Naive thymus-derived CD8-positive, alpha-beta T cell (primary cell): ENCODE measurements at regions not wholly inside any gene's neighbourhood (a gene's known extent, or its start where the extent isn't known, plus 50 kb on each side); places are given as distances from the start of the nearest gene placed in this dataset.

Experiments used
- ATAC-seq, 2 donors: fragments of 150-1000 bp; cut with Tn5 transposase in 1 of 2; sonication (Bioruptor Pico), chemical (Tn5 transposase) in 1 of 2; 1 replicate in 1 of 2; 2 replicates in 1 of 2; pipeline ENCODE4 v1.10.0; 2021; ENCODE audit warnings: mild to moderate bottlenecking in 2 of 2, moderate library complexity in 2 of 2
- POLR2A ChIA-PET: fragments of 350-600 bp; sonication (Branson Sonifier 250); formaldehyde crosslinking; loops from one replicate; lab custom pipeline; 2021; ENCODE audit warnings: antibody characterized with exemption; lab: Charles Lee
- DNase-seq, 10 donors: peaks; one replicate each; pipeline versions ENCODE4 v3.0.0 to v3.0.0-alpha.2; 2020 to 2022
- H3K27ac Mint-ChIP-seq, 10 donors: one replicate each; pipeline ENCODE4 v1.8.0; 2020 to 2022; ENCODE audit warnings: mild to moderate bottlenecking in 10 of 10, mixed read lengths in 10 of 10, moderate library complexity in 4 of 10, inconsistent platforms in 1 of 10
- H3K27me3 Mint-ChIP-seq, 5 donors: one replicate each; pipeline ENCODE4 v1.8.0; 2021 to 2022; ENCODE audit warnings: mixed read lengths in 5 of 5
- H3K36me3 Mint-ChIP-seq, 3 donors: one replicate each; pipeline ENCODE4 v1.8.0; 2020 to 2022; ENCODE audit warnings: mixed read lengths in 3 of 3, mild to moderate bottlenecking in 2 of 3, inconsistent platforms in 1 of 3
- H3K4me1 Mint-ChIP-seq, 4 donors: one replicate each; pipeline ENCODE4 v1.8.0; 2021 to 2022; ENCODE audit warnings: mixed read lengths in 4 of 4
- H3K4me3 Mint-ChIP-seq, 10 donors: one replicate each; pipeline ENCODE4 v1.8.0; 2020 to 2022; ENCODE audit warnings: mild to moderate bottlenecking in 10 of 10, mixed read lengths in 10 of 10, moderate library complexity in 6 of 10, inconsistent platforms in 1 of 10
- H3K9me3 Mint-ChIP-seq, 9 donors: one replicate each; pipeline ENCODE4 v1.8.0; 2020 to 2022; ENCODE audit warnings: mixed read lengths in 9 of 9, mild to moderate bottlenecking in 3 of 9, inconsistent platforms in 1 of 9, moderate library complexity in 1 of 9

DNA sequence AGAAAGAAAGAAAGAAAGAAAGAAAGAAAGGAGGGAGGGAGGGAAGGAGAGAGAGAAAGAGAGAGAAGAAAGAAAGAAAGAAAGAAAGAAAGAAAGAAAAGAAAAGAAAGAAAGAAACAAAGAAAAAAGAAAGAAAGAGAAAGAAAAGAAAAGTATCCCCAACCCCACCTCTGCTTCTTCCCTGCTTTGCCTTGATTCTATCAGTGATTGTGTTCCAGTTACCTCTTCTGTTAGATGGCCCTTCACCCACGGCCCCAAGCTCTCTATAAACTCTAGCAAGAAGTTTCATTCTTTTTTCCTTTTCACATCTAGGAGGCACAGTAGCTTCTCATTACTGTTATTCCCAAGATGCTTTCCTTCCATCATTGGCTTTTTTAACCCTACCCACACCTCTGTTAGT, 1097.5 kb upstream of the ZEB2 start:
- DNase-seq (no peak), ATAC-seq (no peak)
- H3K4me3 Mint-ChIP-seq, result no peak overlapping the region
- POLR2A ChIA-PET, result no interaction called here
- no peaks in the 10 kb centered on the region for H3K36me3 Mint-ChIP-seq
- H3K27ac Mint-ChIP-seq, result no peak overlapping the region
- peaks cover 0 to 16% (median 0%) of the 10 kb centered on the region in 9 donors for H3K9me3 Mint-ChIP-seq
- no peaks in the 10 kb centered on the region for H3K4me1 Mint-ChIP-seq
- H3K27me3 Mint-ChIP-seq, result no peaks in the 10 kb centered on the region

DNA sequence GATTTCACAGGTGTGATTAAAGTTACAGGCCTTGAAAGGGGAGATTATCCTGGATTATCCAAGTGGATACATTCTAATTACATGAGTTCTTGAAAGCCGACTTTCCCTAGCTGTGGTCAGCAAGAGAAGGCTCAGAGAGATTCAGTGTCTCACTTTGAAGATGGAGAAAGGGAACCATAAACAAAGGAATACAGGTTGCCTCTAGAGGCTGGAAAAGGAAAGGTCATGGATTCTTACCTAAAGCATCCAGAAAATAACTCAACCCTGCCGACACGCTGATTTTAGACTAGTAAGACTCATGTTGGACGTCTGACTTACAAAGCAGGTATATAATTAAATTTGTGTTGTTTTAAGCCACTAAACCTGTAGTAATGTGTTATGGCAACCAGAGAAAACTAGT, 1095.7 kb upstream of the ZEB2 start:
- Mint-ChIP-seq H3K27ac (no peak overlapping the region), H3K4me3 (no peak overlapping the region), H3K27me3 (no peaks in the 10 kb centered on the region), H3K9me3 (peaks cover 0 to 16% (median 0%) of the 10 kb centered on the region in 9 donors), H3K36me3 (no peaks in the 10 kb centered on the region), H3K4me1 (no peaks in the 10 kb centered on the region)
- POLR2A ChIA-PET, result no interaction called here
- ATAC-seq (no peak), DNase-seq (no peak)

DNA sequence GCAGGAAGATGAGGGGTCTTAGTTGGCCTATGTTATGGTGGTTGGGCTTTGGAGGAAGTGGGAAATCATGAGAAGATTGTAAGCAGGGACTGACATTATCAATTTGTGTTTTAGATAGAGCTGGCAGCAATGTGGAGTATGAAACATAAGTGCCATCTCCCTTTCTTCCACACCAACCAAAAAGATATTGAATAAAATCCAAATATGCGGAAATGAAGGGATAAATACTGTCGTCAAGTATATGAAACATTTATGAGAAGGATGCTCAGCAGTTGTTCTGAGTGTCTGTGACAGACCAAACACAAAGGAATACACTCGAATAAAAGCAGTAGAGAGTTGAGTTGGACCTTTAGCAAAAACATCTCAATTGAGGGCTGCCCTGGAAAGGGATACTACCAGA, 1090.0 kb upstream of the ZEB2 start:
- POLR2A ChIA-PET, result no interaction called here
- Mint-ChIP-seq H3K27ac (no peak overlapping the region), H3K36me3 (no peaks in the 10 kb centered on the region), H3K9me3 (peaks cover 0 to 6% (median 0%) of the 10 kb centered on the region in 9 donors), H3K27me3 (peaks cover 0 to 13% (median 0%) of the 10 kb centered on the region in 5 donors), H3K4me3 (no peak overlapping the region), H3K4me1 (no peaks in the 10 kb centered on the region)
- no peak for DNase-seq
- ATAC-seq, result no peak

DNA sequence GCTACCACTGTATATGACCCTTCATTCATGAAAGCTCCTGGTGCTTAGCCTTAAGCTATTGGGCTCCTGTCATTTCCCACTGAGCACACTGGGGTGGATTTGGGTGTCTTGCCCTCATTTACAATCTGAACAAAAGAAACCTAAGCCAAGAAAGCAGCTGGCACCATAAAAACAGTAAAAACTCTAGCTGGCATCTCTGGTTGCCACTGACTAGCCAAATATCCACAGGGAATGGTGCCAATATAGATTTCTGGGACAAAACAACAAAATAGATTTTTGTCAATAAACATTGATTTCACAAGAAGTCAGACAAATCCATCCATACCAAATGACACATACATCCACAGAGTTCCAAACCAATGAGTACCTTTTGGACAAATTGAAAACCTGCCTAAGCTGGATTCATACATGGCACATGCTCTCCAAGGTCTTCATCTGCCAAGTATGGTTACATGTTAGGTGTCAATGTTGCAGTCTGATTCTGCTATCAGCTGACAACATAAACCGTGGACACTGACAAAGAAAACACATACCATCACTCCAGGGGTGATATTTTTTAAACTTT, 1081.5 kb upstream of the ZEB2 start:
- Mint-ChIP-seq H3K9me3 (peaks cover 0 to 4% (median 0%) of the 10 kb centered on the region in 9 donors), H3K27ac (no peak overlapping the region), H3K4me1 (no peaks in the 10 kb centered on the region), H3K4me3 (no peak overlapping the region), H3K36me3 (no peaks in the 10 kb centered on the region), H3K27me3 (no peaks in the 10 kb centered on the region)
- POLR2A ChIA-PET, result no interaction called here
- ATAC-seq, result no peak
- no peak for DNase-seq

DNA sequence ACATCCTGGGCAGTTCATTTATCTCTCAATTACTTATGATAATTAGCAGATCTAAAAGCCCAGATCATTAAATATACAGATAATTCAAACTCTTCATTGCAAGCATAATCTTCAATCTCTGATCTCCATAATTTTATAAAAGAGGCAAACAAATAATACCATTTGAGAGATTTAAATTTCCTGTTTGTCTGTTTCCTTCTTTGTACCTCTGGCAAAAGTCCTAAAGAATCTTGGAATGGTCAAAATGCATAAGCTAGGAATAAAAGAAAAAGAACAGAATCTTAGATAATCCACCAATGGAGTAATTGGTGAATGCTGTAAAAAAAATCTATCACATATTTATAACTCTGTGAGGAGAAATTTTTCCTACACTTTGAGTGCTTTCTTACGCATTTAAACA, 1080.9 kb upstream of the ZEB2 start:
- POLR2A ChIA-PET, result no interaction called here
- DNase-seq, result no peak
- no peak overlapping the region for H3K27ac Mint-ChIP-seq
- no peak for ATAC-seq
- peaks cover 0 to 4% (median 0%) of the 10 kb centered on the region in 9 donors for H3K9me3 Mint-ChIP-seq
- H3K4me1 Mint-ChIP-seq, result no peaks in the 10 kb centered on the region
- H3K4me3 Mint-ChIP-seq, result no peak overlapping the region
- no peaks in the 10 kb centered on the region for H3K36me3 Mint-ChIP-seq
- no peaks in the 10 kb centered on the region for H3K27me3 Mint-ChIP-seq

DNA sequence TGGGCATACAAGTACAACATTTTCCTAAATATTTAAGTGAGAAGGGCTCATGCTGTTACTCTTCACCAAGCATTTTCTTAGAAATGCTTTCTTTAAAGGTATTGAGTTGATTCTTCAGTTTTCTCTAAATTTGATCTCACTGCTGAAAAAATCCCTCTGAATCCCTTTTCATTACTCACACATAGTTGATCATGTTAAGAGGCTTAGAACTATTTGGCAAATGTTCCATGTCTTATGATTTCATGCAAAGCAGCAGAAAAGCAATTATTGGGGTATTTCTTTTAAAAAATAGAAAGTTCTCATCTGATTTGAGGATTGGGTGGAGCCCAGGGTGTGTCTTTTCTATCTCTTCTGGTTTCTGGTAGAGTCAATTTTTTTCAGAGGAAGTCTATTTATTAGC, 1079.8 kb upstream of the ZEB2 start:
- no peak for DNase-seq
- no peak for ATAC-seq
- Mint-ChIP-seq H3K9me3 (peaks cover 0 to 4% (median 0%) of the 10 kb centered on the region in 9 donors), H3K4me3 (no peak overlapping the region), H3K27me3 (no peaks in the 10 kb centered on the region), H3K4me1 (no peaks in the 10 kb centered on the region), H3K27ac (peak overlapping the region in 1 of 10 donors; percentile 35), H3K36me3 (no peaks in the 10 kb centered on the region)
- POLR2A ChIA-PET, result no interaction called here

DNA sequence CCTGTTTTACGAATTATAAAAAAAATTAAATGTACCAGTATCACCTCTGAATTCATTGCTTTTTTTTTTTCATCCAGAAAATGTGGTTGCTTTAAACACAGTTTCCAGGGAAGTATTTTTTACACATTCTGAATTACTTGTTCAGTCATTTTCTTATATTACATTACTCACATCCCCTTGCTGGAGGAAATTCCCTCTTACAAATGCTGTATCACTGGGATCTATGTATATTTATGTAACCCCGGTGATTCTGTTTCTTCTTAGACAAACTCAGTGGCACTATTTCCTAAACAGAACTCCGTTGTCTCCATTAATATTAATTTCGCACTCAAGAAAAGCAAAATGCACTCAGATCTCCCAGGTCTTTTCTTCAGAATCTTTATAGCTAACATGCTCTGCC, 1078.5 kb upstream of the ZEB2 start:
- DNase-seq (no peak), ATAC-seq (no peak)
- POLR2A ChIA-PET, result no interaction called here
- Mint-ChIP-seq H3K27me3 (no peaks in the 10 kb centered on the region), H3K4me3 (no peak overlapping the region), H3K9me3 (peaks cover 0 to 2% (median 0%) of the 10 kb centered on the region in 9 donors), H3K36me3 (no peaks in the 10 kb centered on the region), H3K4me1 (peaks cover 0 to 3% (median 0%) of the 10 kb centered on the region in 4 donors), H3K27ac (no peak overlapping the region)

DNA sequence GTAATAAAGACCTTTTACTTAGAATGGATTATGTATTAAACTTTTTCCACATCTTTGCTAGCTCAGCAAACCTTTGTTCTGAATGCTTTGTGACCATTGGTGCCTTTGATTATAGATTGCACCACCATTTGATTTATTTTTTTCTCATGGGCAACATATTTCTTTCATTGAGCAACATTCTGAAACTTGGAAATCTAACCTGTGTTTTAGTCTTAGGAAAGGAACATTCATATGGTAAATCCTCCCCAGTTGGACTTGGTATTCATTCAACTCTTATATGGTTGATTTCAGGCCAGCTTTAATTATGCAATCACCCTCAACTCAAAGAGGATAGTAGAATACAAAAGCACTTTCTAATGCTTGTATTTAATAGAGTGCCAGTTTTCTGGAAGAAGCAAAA, 1077.9 kb upstream of the ZEB2 start:
- no peak for ATAC-seq
- no peaks in the 10 kb centered on the region for H3K9me3 Mint-ChIP-seq
- no peak overlapping the region for H3K27ac Mint-ChIP-seq
- H3K27me3 Mint-ChIP-seq, result no peaks in the 10 kb centered on the region
- H3K4me3 Mint-ChIP-seq, result no peak overlapping the region
- POLR2A ChIA-PET, result no interaction called here
- peaks cover 0 to 9% (median 0%) of the 10 kb centered on the region in 4 donors for H3K4me1 Mint-ChIP-seq
- no peaks in the 10 kb centered on the region for H3K36me3 Mint-ChIP-seq
- DNase-seq, result no peak

DNA sequence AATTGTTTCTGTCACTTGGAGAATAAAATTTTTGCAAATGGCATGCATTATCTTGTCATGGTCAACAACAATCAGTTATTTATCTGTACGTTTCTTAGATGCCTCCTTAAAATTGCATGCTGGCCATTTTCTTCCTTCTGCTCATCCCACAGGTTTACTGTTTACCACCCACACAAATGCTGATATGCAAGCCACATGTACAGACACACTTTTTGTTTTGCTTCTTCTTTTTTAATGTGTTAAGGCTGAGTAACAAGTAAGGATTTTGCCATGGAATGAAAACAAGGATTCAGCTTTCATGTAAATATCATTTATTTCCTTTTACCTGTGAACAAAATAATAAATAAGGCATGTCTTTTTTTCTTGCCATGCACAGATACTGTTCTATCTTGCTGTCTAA, 1077.1 kb upstream of the ZEB2 start:
- Mint-ChIP-seq H3K9me3 (no peaks in the 10 kb centered on the region), H3K4me3 (no peak overlapping the region), H3K27me3 (no peaks in the 10 kb centered on the region), H3K36me3 (no peaks in the 10 kb centered on the region), H3K27ac (no peak overlapping the region), H3K4me1 (peaks cover 0 to 11% (median 0%) of the 10 kb centered on the region in 4 donors)
- ATAC-seq, result no peak
- POLR2A ChIA-PET, result no interaction called here
- no peak for DNase-seq

DNA sequence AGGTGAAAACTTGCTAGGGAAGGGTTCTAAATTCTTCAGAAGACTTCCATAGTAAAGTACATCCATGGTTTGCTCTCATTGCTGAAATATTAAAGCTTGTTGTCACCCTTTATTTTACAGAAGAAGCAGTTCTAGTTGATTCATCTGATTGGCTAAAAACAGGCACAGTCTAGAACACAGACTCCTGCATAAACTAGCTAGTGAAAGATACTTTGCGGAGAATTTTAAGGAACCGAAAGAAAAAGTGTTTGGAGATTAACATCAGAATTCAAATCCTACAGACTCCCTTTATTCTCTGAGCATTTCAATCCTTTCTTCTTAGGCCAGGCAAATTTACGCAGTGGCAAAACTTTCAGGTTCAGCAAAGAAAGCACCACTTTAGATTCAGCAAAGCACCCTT, 1076.5 kb upstream of the ZEB2 start:
- Mint-ChIP-seq H3K9me3 (no peaks in the 10 kb centered on the region), H3K4me3 (no peak overlapping the region), H3K36me3 (no peaks in the 10 kb centered on the region), H3K4me1 (peaks cover 0 to 11% (median 0%) of the 10 kb centered on the region in 4 donors), H3K27me3 (no peaks in the 10 kb centered on the region), H3K27ac (no peak overlapping the region)
- POLR2A ChIA-PET, result no interaction called here
- ATAC-seq, result no peak
- DNase-seq, result no peak

DNA sequence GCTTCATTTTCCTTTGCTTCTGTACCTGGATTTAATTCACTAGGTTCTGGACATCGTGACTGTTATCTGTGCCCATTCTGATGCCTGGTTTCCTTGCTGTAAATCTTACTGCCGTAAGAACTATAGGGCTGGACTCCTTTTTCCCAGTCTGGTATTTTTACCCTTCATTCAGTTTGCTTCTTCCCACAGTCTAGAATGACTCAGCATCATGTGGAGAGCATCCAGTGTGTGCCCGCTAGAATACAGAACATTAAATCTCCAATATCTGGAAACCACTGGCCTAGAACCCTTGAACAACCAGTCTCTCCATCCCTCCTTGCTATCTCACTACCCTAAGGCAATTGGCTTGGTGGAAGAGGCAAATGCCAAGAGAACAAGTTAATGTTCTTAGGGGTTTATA, 1075.4 kb upstream of the ZEB2 start:
- Mint-ChIP-seq H3K27ac (no peak overlapping the region), H3K4me1 (peaks cover 0 to 11% (median 0%) of the 10 kb centered on the region in 4 donors), H3K27me3 (no peaks in the 10 kb centered on the region), H3K36me3 (no peaks in the 10 kb centered on the region), H3K9me3 (no peaks in the 10 kb centered on the region), H3K4me3 (no peak overlapping the region)
- POLR2A ChIA-PET, result no interaction called here
- ATAC-seq (no peak), DNase-seq (no peak)

DNA sequence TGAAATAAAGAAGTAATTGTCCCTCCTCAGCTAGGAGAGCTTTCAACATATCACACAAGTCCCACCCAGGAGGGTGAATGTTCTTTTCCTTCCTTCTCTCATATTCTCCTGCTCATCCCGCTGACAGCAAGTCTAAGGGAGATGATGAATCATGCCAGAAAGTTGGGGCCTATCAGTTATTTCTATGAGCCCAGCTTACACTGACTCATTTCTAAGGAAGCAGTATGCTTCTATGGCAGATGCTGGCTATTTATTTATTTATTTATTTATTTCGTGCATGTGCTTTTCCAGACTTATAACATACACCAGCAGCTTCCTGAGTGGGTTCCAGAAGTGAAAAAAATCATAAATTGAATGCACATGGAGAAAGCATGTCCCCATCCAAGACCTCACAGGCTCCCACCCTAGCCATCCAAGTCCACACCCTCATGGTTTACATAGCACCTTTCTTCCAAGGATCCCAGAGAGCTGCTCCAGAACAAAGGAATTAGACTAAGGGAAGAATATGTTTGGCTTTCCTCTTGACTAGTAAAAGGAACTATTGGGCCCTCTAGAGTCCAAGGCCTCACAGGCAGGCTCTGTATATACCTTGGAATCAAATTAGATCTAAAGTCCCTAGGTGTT, 1074.2 kb upstream of the ZEB2 start:
- Mint-ChIP-seq H3K4me1 (peaks cover 0 to 11% (median 0%) of the 10 kb centered on the region in 4 donors), H3K27ac (no peak overlapping the region), H3K4me3 (no peak overlapping the region), H3K27me3 (no peaks in the 10 kb centered on the region), H3K36me3 (no peaks in the 10 kb centered on the region), H3K9me3 (no peaks in the 10 kb centered on the region)
- POLR2A ChIA-PET, result no interaction called here
- ATAC-seq (no peak), DNase-seq (no peak)

DNA sequence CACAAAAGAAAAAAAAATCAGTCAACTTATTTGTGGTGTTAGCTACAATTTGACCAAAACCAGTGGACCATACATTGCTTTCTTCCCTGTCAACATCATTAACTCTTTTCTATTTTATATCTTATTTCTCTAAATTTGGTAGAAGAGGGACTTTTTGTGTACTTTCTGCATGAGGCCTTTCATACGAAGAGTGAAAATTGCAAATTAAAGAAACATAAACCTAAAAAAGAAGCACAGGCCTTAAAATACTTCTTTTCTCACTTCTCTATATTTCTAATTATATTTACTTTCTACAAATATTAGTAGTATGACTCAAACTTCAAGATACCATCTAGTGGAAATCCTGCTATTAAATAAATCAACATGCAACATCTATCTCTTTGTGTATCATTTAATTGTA, 1073.4 kb upstream of the ZEB2 start:
- Mint-ChIP-seq H3K27ac (no peak overlapping the region), H3K4me1 (peaks cover 0 to 11% (median 0%) of the 10 kb centered on the region in 4 donors), H3K4me3 (no peak overlapping the region), H3K36me3 (no peaks in the 10 kb centered on the region), H3K27me3 (no peaks in the 10 kb centered on the region), H3K9me3 (no peaks in the 10 kb centered on the region)
- DNase-seq, result no peak
- POLR2A ChIA-PET, result no interaction called here
- no peak for ATAC-seq

DNA sequence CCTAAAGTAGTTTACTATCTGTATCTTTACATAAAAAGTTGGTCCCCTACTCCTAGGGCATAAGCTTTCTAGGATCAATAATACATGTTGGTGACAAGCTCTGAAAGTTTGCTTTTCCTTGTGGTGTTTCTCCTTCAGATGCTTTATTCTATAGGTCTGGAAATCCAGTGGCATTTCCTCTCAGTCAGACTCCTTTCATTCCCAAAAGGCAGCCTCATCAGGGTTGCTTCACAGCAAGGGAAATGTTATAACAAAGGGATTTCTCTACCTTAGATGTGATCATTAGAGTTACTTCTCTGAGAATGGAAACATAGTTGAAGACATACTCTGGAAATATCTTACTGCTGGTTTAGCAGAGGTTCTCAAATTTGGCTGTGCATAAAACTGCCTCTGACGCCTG, 1072.4 kb upstream of the ZEB2 start:
- no peak overlapping the region for H3K27ac Mint-ChIP-seq
- no peaks in the 10 kb centered on the region for H3K9me3 Mint-ChIP-seq
- H3K4me3 Mint-ChIP-seq, result no peak overlapping the region
- H3K36me3 Mint-ChIP-seq, result no peaks in the 10 kb centered on the region
- H3K27me3 Mint-ChIP-seq, result peaks cover 0 to 3% (median 0%) of the 10 kb centered on the region in 5 donors
- DNase-seq, result no peak
- no peak for ATAC-seq
- peaks cover 0 to 11% (median 0%) of the 10 kb centered on the region in 4 donors for H3K4me1 Mint-ChIP-seq
- POLR2A ChIA-PET, result no interaction called here
